ENCODE measurements at regions not wholly inside any gene's neighbourhood (a gene's known extent, or its start where the extent isn't known, plus 50 kb on each side); places are given as distances from the start of the nearest gene placed in this dataset.

- no peaks in the 10 kb centered on the region for H3K9me3 ChIP-seq
- 92 to 94% methylated on average over 5 of the region's 5 CpGs for WGBS, 2 donors
- H3K36me3 ChIP-seq (ENCODE audit: low read depth, missing control alignments): no peaks in the 10 kb centered on the region
- H3K27ac ChIP-seq: no peak overlapping the region
- no peaks in the 10 kb centered on the region for H3K4me1 ChIP-seq
- H3K27me3 ChIP-seq: no peaks in the 10 kb centered on the region
- TF ChIP-seq POLR2A (IDR thresholded peaks at IDR 0.05): no peak
- TF ChIP-seq CTCF (IDR thresholded peaks at IDR 0.05): no peak
- no peak overlapping the region for H3K4me3 ChIP-seq
- DNase-seq: no peak
- intact Hi-C loops (cut with DNase I; ENCODE audit: low total_unique reads): no loop called here
These were observed 56.3 kb upstream of the SYT6 start for GRCh38 chr1:114209971-114210370.

- Histone ChIP-seq H3K9me3 (no peaks in the 10 kb centered on the region), H3K27me3 (no peaks in the 10 kb centered on the region), H3K4me3 (no peak overlapping the region), H3K36me3 (ENCODE audit: low read depth, missing control alignments) (no peaks in the 10 kb centered on the region), H3K4me1 (no peaks in the 10 kb centered on the region), H3K27ac (no peak overlapping the region)
- WGBS, 2 donors: 79 to 84% methylated on average over 4 of the region's 4 CpGs
- TF ChIP-seq POLR2A (IDR thresholded peaks at IDR 0.05) (no peak), CTCF (IDR thresholded peaks at IDR 0.05) (no peak)
- intact Hi-C loops (cut with DNase I; ENCODE audit: low total_unique reads): no loop called here
- DNase-seq: no peak
These were observed 55.0 kb upstream of the SYT6 start for GRCh38 chr1:114208714-114209113.

GRCh38 chr1:114208106-114208505 is 54.4 kb upstream of the SYT6 start:
- Histone ChIP-seq H3K4me1 (no peaks in the 10 kb centered on the region), H3K4me3 (no peak overlapping the region), H3K36me3 (ENCODE audit: low read depth, missing control alignments) (no peaks in the 10 kb centered on the region), H3K9me3 (no peaks in the 10 kb centered on the region), H3K27me3 (no peaks in the 10 kb centered on the region), H3K27ac (no peak overlapping the region)
- intact Hi-C loops (cut with DNase I; ENCODE audit: low total_unique reads): no loop called here
- no peak for TF ChIP-seq POLR2A (IDR thresholded peaks at IDR 0.05)
- TF ChIP-seq CTCF (IDR thresholded peaks at IDR 0.05): no peak
- WGBS, 2 donors: 71 to 79% methylated on average over 4 of the region's 4 CpGs
- DNase-seq: no peak

- no peak for DNase-seq
- H3K36me3 ChIP-seq (ENCODE audit: low read depth, missing control alignments): no peaks in the 10 kb centered on the region
- H3K27ac ChIP-seq: no peak overlapping the region
- no peaks in the 10 kb centered on the region for H3K4me1 ChIP-seq
- no peak overlapping the region for H3K4me3 ChIP-seq
- H3K27me3 ChIP-seq: no peaks in the 10 kb centered on the region
- H3K9me3 ChIP-seq: no peaks in the 10 kb centered on the region
- 72 to 84% methylated on average over 7 to 11 of the region's 11 CpGs for WGBS, 2 donors
- TF ChIP-seq CTCF (IDR thresholded peaks at IDR 0.05): no peak
- no peak for TF ChIP-seq POLR2A (IDR thresholded peaks at IDR 0.05)
- intact Hi-C loops (cut with DNase I; ENCODE audit: low total_unique reads): no loop called here
These were observed 54.0 kb upstream of the SYT6 start for GRCh38 chr1:114207635-114208034.

GRCh38 chr1:114206392-114206791 is 52.7 kb upstream of the SYT6 start:
- Histone ChIP-seq H3K4me3 (no peak overlapping the region), H3K27ac (no peak overlapping the region), H3K9me3 (no peaks in the 10 kb centered on the region), H3K27me3 (no peaks in the 10 kb centered on the region), H3K4me1 (no peaks in the 10 kb centered on the region), H3K36me3 (ENCODE audit: low read depth, missing control alignments) (no peaks in the 10 kb centered on the region)
- intact Hi-C loops (cut with DNase I; ENCODE audit: low total_unique reads): no loop called here
- 72 to 78% methylated on average over 7 of the region's 7 CpGs for WGBS, 2 donors
- TF ChIP-seq CTCF (IDR thresholded peaks at IDR 0.05) (no peak), POLR2A (IDR thresholded peaks at IDR 0.05) (no peak)
- no peak for DNase-seq

Measured in testis (tissue), 2 donors.